H9 (cell line): ENCODE measurements at regions not wholly inside any gene's neighbourhood (a gene's known extent, or its start where the extent isn't known, plus 50 kb on each side); places are given as distances from the start of the nearest gene placed in this dataset.

Experiments used
- DNase-seq: peaks from one replicate; pipeline ENCODE4 v3.0.0-alpha.2; 2017
- H2AFZ ChIP-seq: one replicate; pipeline ENCODE4 v1.6.1; 2013; ENCODE audit warnings: mild to moderate bottlenecking, low read length, control low read depth, moderate library complexity
- H2AK5ac ChIP-seq: 2 replicates; pipeline ENCODE4 v1.6.1; 2013; ENCODE audit warnings: low read length, control low read depth, mixed read lengths; ENCODE audit not compliant: insufficient read length
- H2BK120ac ChIP-seq: one replicate; pipeline ENCODE4 v1.6.1; 2013; ENCODE audit warnings: low read depth, mild to moderate bottlenecking, low read length, control low read depth, inconsistent platforms; ENCODE audit not compliant: poor library complexity, severe bottlenecking
- H2BK12ac ChIP-seq: 2 replicates; pipeline ENCODE4 v1.6.1; 2013; ENCODE audit warnings: low read length, control low read depth, mixed read lengths, low read depth; ENCODE audit not compliant: insufficient read length
- H2BK15ac ChIP-seq: 2 replicates; pipeline ENCODE4 v1.6.1; 2013; ENCODE audit warnings: low read depth, low read length, control low read depth
- H2BK20ac ChIP-seq: one replicate; pipeline ENCODE4 v1.6.1; 2013; ENCODE audit warnings: low read depth, mild to moderate bottlenecking, low read length, control low read depth, inconsistent platforms; ENCODE audit not compliant: poor library complexity, severe bottlenecking
- H2BK5ac ChIP-seq: 2 replicates; pipeline ENCODE4 v1.6.1; 2013; ENCODE audit warnings: low read length, control low read depth, mixed read lengths; ENCODE audit not compliant: insufficient read length
- H3K14ac ChIP-seq: 2 replicates; pipeline ENCODE4 v1.6.1; 2013; ENCODE audit warnings: low read length, control low read depth; ENCODE audit not compliant: insufficient read depth
- H3K18ac ChIP-seq: 2 replicates; pipeline ENCODE4 v1.6.1; 2013; ENCODE audit warnings: low read depth, mild to moderate bottlenecking, mixed read lengths, low read length, control low read depth; ENCODE audit not compliant: insufficient read length
- H3K23ac ChIP-seq: 2 replicates; pipeline ENCODE4 v1.6.1; 2013; ENCODE audit warnings: low read length, control low read depth, mixed read lengths, low read depth; ENCODE audit not compliant: insufficient read length
- H3K23me2 ChIP-seq: 2 replicates; pipeline ENCODE4 v1.6.1; 2013; ENCODE audit warnings: low read depth, mild to moderate bottlenecking, mixed read lengths, low read length, control low read depth; ENCODE audit not compliant: insufficient read length, poor library complexity, severe bottlenecking
- H3K27ac ChIP-seq: 2 replicates; pipeline ENCODE4 v1.5.1; 2013; ENCODE audit warnings: low read length, control low read depth, mixed read lengths, low read depth; ENCODE audit not compliant: insufficient read length
- H3K27me3 ChIP-seq: 2 replicates; pipeline ENCODE4 v1.6.1; 2013; ENCODE audit warnings: low read length, control low read depth, inconsistent platforms; ENCODE audit not compliant: insufficient read depth
- H3K4ac ChIP-seq: 2 replicates; pipeline ENCODE4 v1.6.1; 2013; ENCODE audit warnings: low read depth, mild to moderate bottlenecking, control low read depth, inconsistent platforms, low read length, moderate library complexity
- H3K4me1 ChIP-seq: 2 replicates; pipeline ENCODE4 v1.6.1; 2013; ENCODE audit warnings: low read length, control low read depth, inconsistent platforms; ENCODE audit not compliant: insufficient read depth
- H3K4me2 ChIP-seq: 2 replicates; pipeline ENCODE4 v1.6.1; 2013; ENCODE audit warnings: low read length, control low read depth, mixed read lengths; ENCODE audit not compliant: insufficient read length, insufficient read depth
- H3K56ac ChIP-seq: 2 replicates; pipeline ENCODE4 v1.6.1; 2013; ENCODE audit warnings: low read depth, mild to moderate bottlenecking, mixed read lengths, low read length, control low read depth; ENCODE audit not compliant: insufficient read length
- H3K79me1 ChIP-seq: 2 replicates; pipeline ENCODE4 v1.6.1; 2013; ENCODE audit warnings: low read depth, mild to moderate bottlenecking, moderate library complexity, low read length, control low read depth, inconsistent platforms; ENCODE audit not compliant: insufficient read depth, poor library complexity, severe bottlenecking
- H3K79me2 ChIP-seq: 2 replicates; pipeline ENCODE4 v1.6.1; 2013; ENCODE audit warnings: low read length, control low read depth, inconsistent platforms; ENCODE audit not compliant: insufficient read depth
- H3K9ac ChIP-seq: 2 replicates; pipeline ENCODE4 v1.6.1; 2013; ENCODE audit warnings: low read length, control low read depth, mixed read lengths; ENCODE audit not compliant: insufficient read length; ENCODE audit errors: extremely low read depth
- H3K9me3 ChIP-seq: one replicate; pipeline ENCODE4 v1.6.1; 2013; ENCODE audit warnings: low read depth, low read length, inconsistent platforms; ENCODE audit not compliant: control insufficient read depth
- H3T11ph ChIP-seq: one replicate; pipeline ENCODE4 v1.6.1; 2013; ENCODE audit warnings: mild to moderate bottlenecking, low read length, control low read depth, inconsistent platforms
- H4K20me1 ChIP-seq: one replicate; pipeline ENCODE4 v1.6.1; 2013; ENCODE audit not compliant: control insufficient read depth, insufficient read length, insufficient read depth
- H4K5ac ChIP-seq: 2 replicates; pipeline ENCODE4 v1.6.1; 2013; ENCODE audit warnings: low read depth, mild to moderate bottlenecking, mixed read lengths, low read length, control low read depth; ENCODE audit not compliant: insufficient read length
- H4K8ac ChIP-seq: replicated peaks from 2 replicates; pipeline ENCODE4 v1.6.1; 2013; ENCODE audit warnings: low read length, control low read depth, mixed read lengths, low read depth; ENCODE audit not compliant: insufficient read length
- H4K91ac ChIP-seq: 2 replicates; pipeline ENCODE4 v1.6.1; 2013; ENCODE audit warnings: low read depth, mild to moderate bottlenecking, moderate library complexity, mixed read lengths, low read length, control low read depth; ENCODE audit not compliant: insufficient read length
- H3K27ac Mint-ChIP-seq, 3 experiments: 2 replicates in 2 of 3; 3 replicates in 1 of 3; pipeline ENCODE4 v1.8.0; 2020 to 2021; ENCODE audit warnings: mixed read lengths in 3 of 3, mild to moderate bottlenecking in 1 of 3, moderate library complexity in 1 of 3
- H3K27me3 Mint-ChIP-seq: 2 replicates; pipeline ENCODE4 v1.8.0; 2021; ENCODE audit warnings: low read depth, mild to moderate bottlenecking, moderate library complexity, mixed read lengths
- H3K36me3 Mint-ChIP-seq, 3 experiments: 2 replicates in 2 of 3; 3 replicates in 1 of 3; pipeline ENCODE4 v1.8.0; 2020 to 2021; ENCODE audit warnings: low read depth in 3 of 3, mixed read lengths in 3 of 3; ENCODE audit not compliant: insufficient read depth in 1 of 3
- H3K4me1 Mint-ChIP-seq, 2 experiments: 2 replicates each; pipeline ENCODE4 v1.8.0; 2020; ENCODE audit warnings: mixed read lengths in 2 of 2
- H3K4me3 Mint-ChIP-seq, 2 experiments: 2 replicates in 1 of 2; 3 replicates in 1 of 2; pipeline ENCODE4 v1.8.0; 2020 to 2021; ENCODE audit warnings: mild to moderate bottlenecking in 2 of 2, mixed read lengths in 2 of 2, moderate library complexity in 1 of 2
- H3K9me3 Mint-ChIP-seq, 2 experiments: 2 replicates in 1 of 2; 3 replicates in 1 of 2; pipeline ENCODE4 v1.8.0; 2020; ENCODE audit warnings: mild to moderate bottlenecking in 2 of 2, mixed read lengths in 2 of 2, moderate library complexity in 1 of 2
- WGBS: extraction: QIAGEN DNeasy Blood & Tissue Kit; methylation state at CpG from one replicate; pipeline ENCODE4 v1.1.7; 2013; ENCODE audit warnings: missing lambda C conversion rate, low lambda C conversion rate, mixed read lengths; ENCODE audit not compliant: insufficient read length; ENCODE audit errors: extremely low coverage; 5-methylcytosine and 5-hydroxymethylcytosine counted together
- TF ChIP-seq, protein P1 (sequence below): fragments of 200-600 bp; sonication (generic); conservative IDR thresholded peaks from 3 replicates; pipeline ENCODE4 v1.8.0; 2021; ENCODE audit warnings: antibody characterized with exemption, mild to moderate bottlenecking

DNA sequence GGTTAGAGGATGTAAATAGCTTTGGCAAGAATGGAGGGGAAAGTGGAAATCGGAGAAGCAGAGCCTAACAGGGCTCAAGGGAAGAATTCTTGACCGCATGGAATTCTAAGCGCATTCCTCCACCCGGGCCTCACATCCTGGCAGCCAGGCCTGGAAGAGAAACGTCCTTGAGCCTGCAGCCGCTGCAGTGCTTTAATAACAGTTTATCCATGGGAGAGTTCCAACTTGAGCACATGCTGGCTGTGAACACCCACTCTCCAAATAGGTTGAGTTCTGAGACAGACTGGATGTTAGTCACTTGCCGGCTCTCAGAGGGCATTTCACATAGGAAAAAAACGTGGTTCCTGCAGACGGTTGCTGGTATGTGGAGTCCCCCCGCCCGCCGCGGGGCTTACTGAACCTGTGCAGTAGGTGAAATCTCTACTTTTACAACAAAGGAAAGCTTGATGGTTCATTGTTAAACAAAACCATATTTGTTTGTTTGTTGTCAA, 61.4 kb upstream of the STEAP1B start:
- H3K79me1 ChIP-seq = no peaks in the 10 kb centered on the region
- peak overlapping the region; percentile 91 for H3K27ac ChIP-seq
- no peak overlapping the region for H2BK12ac ChIP-seq
- H3K4me3 Mint-ChIP-seq = peak overlapping the region; percentile 27 to 53
- H3K27ac Mint-ChIP-seq = peak overlapping the region in 2 of 3 experiments; percentile 93 to 97; a peak in 5 of 7 replicates
- no peak overlapping the region for H2AK5ac ChIP-seq
- no peak overlapping the region for H4K5ac ChIP-seq
- H3K79me2 ChIP-seq = no peaks in the 10 kb centered on the region
- H3K9me3 Mint-ChIP-seq = no peaks in the 10 kb centered on the region
- H3K36me3 Mint-ChIP-seq = no peaks in the 10 kb centered on the region
- 0 out of 2 replicates have a peak overlapping the region, but pooled peaks have one; percentile 39 for H3K14ac ChIP-seq
- peak overlapping the region; percentile 48 for H2AFZ ChIP-seq
- H4K8ac ChIP-seq = no peak overlapping the region
- H3K9me3 ChIP-seq = no peaks in the 10 kb centered on the region
- no peaks in the 10 kb centered on the region for H3K23me2 ChIP-seq
- no peaks in the 10 kb centered on the region for H4K20me1 ChIP-seq
- no peaks in the 10 kb centered on the region for H3K27me3 Mint-ChIP-seq
- H3K9ac ChIP-seq = peak overlapping the region; percentile 46
- peaks cover 26% of the 10 kb centered on the region for H3K4me1 ChIP-seq
- peaks cover 67 to 72% of the 10 kb centered on the region in 2 experiments for H3K4me1 Mint-ChIP-seq
- TF ChIP-seq, protein P1, sequence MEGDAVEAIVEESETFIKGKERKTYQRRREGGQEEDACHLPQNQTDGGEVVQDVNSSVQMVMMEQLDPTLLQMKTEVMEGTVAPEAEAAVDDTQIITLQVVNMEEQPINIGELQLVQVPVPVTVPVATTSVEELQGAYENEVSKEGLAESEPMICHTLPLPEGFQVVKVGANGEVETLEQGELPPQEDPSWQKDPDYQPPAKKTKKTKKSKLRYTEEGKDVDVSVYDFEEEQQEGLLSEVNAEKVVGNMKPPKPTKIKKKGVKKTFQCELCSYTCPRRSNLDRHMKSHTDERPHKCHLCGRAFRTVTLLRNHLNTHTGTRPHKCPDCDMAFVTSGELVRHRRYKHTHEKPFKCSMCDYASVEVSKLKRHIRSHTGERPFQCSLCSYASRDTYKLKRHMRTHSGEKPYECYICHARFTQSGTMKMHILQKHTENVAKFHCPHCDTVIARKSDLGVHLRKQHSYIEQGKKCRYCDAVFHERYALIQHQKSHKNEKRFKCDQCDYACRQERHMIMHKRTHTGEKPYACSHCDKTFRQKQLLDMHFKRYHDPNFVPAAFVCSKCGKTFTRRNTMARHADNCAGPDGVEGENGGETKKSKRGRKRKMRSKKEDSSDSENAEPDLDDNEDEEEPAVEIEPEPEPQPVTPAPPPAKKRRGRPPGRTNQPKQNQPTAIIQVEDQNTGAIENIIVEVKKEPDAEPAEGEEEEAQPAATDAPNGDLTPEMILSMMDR = no peak
- H4K91ac ChIP-seq = no peak overlapping the region
- H2BK15ac ChIP-seq = no peak overlapping the region
- no peak overlapping the region for H3K56ac ChIP-seq
- no peak overlapping the region for H2BK120ac ChIP-seq
- H3K18ac ChIP-seq = peak overlapping the region; percentile 94
- H3K23ac ChIP-seq = no peak overlapping the region
- H3K27me3 ChIP-seq = no peaks in the 10 kb centered on the region
- no peak overlapping the region for H2BK5ac ChIP-seq
- no CpG with 5 or more reads among the region's 13 CpGs for WGBS
- no peak overlapping the region for H3K4ac ChIP-seq
- peak; percentile 86 for DNase-seq
- H3K4me2 ChIP-seq = peak overlapping the region; percentile 32
- no peak overlapping the region for H3T11ph ChIP-seq
- no peak overlapping the region for H2BK20ac ChIP-seq
